GM19372 (cell line): ENCODE measurements at regions not wholly inside any gene's neighbourhood (a gene's known extent, or its start where the extent isn't known, plus 50 kb on each side); places are given as distances from the start of the nearest gene placed in this dataset.

Experiments
- ATAC-seq: cut with Tn5 transposase; IDR thresholded peaks from one replicate; pipeline ENCODE4 v1.9.1; 2021; ENCODE audit warnings: mild to moderate bottlenecking, low read depth, moderate library complexity; ENCODE audit not compliant: unreplicated experiment

- ATAC-seq: no peak
These were observed 429.5 kb downstream of the TSHZ3 start for GRCh38 chr19:30919737-30920136.

- ATAC-seq: no peak
These were observed 433.0 kb downstream of the TSHZ3 start for GRCh38 chr19:30916238-30916637.

- ATAC-seq: no peak
These were observed 437.7 kb downstream of the TSHZ3 start for GRCh38 chr19:30911491-30911890.

- no peak for ATAC-seq
These were observed 438.6 kb downstream of the TSHZ3 start for GRCh38 chr19:30910485-30911240.

DNA sequence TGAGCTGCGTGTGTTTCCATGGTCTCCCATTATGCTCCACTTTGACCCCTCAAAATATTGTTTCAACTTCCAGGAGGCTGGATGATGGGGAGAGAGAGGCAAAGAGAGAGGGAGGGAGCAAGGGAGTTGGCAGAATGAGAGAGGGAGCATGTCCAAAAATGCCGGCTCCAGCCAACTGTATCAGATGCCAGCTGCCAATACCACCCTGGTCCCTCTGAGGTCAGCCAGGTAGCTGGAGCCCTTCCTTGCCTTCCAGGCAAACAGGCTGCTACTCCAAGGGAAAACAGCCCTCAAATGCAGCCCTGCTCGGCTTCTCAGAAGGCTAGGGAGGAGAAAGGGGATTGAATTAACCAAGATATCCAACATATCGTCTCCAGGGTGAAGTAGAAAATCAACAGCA lies 440.0 kb downstream of the TSHZ3 start:
- ATAC-seq: no peak

- ATAC-seq: no peak
These were observed 440.9 kb downstream of the TSHZ3 start for GRCh38 chr19:30908262-30908771.

GRCh38 chr19:30906871-30907270 lies 442.4 kb downstream of the TSHZ3 start:
- no peak for ATAC-seq

GRCh38 chr19:30900051-30900450 lies 449.2 kb downstream of the TSHZ3 start:
- no peak for ATAC-seq

- no peak for ATAC-seq
These were observed 450.7 kb downstream of the TSHZ3 start for GRCh38 chr19:30898353-30899103.

DNA sequence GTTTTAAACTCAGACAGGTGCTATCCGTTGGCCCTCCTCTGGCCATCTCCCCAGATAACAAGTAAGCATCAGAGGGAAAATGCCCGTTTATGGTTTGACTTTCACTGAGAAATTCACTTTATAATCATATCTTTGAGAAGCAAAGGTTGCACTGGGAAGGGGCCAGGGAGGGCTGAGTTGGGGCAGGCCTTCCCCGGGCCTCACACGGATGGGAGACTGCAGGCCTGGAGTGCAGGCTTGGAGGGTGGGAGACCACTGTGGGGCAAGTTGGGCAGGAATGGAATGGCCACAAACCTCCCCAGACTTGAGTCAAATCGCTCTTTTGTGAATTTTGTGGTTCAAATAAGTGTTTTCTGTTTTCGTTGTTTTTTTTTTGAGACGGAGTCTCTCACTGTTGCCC lies 451.7 kb downstream of the TSHZ3 start:
- ATAC-seq: no peak

GRCh38 chr19:30897034-30897433 lies 452.2 kb downstream of the TSHZ3 start:
- ATAC-seq: no peak

DNA sequence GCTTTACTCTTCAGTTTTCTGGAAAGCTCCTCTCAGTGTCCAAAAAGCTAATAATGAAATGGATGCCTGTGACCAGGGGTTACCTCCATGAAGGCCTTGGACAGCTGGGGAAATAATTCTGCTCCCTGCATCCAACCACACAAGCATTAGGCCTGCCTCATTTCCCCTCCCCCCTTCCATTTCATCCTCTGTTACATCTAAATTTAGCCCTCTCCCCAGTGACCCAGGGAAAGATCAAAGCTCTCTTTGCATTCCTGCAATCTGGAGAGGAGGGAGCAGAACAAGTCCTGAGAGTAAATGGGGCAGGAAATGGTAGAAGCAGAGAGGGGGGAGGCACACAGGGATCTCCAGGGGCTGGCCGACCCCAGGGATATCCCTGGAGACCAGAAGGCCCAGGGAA lies 452.7 kb downstream of the TSHZ3 start:
- ATAC-seq: no peak

DNA sequence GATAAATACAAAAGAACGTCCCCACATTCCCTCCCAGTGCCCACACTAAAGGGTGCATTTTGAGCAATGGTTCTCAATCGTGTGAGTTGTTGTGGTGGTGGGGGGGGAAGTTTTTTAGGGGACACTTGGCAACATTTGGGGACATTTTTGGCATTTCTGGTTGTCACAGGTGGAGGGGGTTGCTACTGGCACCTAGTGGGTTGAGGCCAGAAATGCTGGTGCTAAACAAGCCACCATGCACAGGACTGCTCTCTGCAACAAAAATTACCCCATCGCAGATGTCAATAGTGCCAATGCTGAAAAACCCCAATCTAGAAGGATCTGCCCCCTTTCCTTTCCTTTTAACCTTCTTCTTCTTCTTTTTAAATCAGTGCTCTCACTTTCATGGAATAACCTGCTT lies 453.3 kb downstream of the TSHZ3 start:
- ATAC-seq: no peak

DNA sequence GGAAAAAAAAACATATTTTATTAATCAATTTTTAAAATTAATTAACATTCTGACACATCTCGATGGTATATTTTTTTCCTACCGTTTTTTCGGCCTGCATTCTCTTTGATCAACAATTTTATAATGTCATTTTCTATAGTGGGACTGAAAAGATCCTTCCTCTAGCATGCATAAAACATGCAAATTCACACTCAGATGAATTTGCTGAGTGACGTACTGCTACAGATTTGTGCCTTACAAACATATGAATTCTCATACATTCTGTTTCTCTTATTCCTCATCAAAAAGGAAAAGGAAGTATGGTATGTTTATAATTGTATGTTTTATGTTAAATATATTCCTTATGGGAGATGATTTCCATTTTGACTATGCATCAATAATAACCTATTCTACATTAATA lies 458.2 kb downstream of the TSHZ3 start:
- ATAC-seq: no peak

DNA sequence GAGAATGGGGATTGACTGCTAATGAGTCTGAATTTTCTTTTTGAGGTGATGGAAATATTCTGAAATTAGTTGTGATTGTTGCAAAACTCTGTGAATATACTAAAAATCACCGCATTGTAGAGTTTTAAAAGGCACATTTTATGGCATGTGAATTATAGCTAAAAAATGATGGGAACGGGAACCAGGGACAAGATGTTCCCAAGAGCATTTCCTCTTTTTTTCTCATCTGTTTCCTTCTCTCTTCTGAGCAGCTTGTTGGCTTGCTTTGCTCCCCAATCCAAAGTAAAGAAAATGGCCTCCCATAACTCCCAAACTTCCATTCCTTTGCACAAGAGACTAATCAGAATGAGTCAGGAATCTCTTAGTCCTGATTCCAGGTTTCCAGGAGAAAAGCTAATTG lies 459.2 kb downstream of the TSHZ3 start:
- no peak for ATAC-seq

DNA sequence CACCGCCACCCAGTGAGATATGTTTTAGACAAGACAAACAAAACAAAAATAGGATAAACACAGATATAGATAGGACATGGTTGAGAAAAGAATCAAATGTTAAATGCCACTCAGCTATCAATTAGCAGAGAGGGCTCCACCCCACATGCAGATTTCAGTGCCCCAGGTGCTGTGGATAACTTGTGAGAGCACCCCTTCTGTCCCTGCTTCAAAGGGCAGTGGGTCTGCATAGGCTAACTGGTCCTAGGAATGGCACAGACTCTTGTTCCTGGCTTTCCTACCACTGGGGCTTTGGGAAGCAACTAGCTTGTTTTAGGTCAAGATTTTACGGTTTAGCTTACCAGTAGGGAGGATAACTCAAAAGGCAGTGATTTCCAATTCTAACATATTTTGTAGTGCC lies 460.3 kb downstream of the TSHZ3 start:
- ATAC-seq: no peak

GRCh38 chr19:30887042-30887441 lies 462.2 kb downstream of the TSHZ3 start:
- ATAC-seq: no peak

DNA sequence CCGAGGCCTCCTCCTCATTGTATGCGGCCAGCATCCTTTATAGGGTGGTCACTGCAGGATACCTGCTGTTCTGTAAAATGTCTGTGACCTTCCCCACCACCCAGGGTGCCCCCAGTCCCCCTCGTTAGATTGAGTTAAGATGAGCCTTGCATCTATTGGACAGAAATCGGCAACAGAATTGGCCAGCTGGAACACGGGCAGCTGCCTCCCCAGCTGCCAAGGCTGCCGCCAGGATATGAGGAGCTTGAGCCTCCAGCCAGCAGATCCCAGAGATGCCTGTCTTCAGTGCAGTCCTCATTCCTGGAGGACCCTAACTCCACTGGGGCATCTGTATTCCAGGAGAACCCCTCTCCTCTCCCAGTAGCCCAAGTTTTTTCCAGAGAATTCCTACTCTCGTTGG lies 463.0 kb downstream of the TSHZ3 start:
- ATAC-seq: no peak

DNA sequence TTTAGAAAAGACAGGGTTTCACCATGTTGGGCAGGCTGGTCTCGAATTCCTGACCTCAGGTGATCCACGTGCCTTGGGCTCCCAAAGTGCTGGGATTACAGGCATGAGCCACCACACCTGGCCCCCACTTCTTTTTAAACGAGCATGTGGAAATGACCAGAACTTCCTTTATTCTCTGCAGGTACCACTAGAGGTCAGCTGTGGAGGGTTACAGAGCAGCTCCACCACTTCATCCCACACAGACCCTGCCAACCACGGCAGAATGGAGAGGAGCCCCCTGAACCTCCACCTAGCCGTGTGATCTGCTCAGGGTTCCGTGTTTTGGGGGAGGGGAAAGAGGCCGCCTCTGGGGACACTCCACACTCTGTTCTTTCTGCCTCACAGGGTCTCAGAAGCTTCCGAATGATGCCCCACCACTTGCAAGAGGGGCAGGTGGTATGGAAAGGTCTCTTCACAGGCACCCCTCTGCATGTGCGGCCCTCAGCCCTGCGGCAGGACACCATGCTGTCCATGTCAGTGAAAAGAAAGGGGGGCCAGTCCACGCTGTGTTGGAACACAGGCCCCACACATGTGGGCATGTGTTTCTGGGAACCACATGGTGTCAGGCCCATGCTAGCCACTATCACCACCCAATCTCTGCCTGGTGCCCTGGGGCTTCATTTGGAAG lies 465.0 kb downstream of the TSHZ3 start:
- ATAC-seq: no peak

DNA sequence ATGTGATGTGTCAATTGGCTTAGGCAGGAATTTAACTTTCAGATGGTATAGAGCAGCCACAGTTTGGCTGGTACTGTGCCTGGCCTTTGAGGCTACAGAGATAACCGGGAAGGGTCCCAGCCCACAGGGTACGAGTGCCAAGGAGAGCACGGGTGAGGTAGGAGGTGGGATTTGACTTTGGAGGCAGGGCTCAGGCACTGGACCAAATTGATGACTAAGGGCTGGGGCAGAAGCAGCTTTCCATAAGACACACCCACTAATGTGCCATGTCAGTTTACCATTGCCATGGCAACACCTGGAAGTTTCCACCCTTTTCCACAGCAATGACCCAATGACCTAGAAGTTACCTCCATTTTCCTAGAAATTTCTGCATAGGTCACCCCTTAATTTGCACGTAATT lies 466.2 kb downstream of the TSHZ3 start:
- no peak for ATAC-seq

GRCh38 chr19:30882411-30883005 lies 466.7 kb downstream of the TSHZ3 start:
- no peak for ATAC-seq
